ENCODE measurements at regions not wholly inside any gene's neighbourhood (a gene's known extent, or its start where the extent isn't known, plus 50 kb on each side); places are given as distances from the start of the nearest gene placed in this dataset.

DNA sequence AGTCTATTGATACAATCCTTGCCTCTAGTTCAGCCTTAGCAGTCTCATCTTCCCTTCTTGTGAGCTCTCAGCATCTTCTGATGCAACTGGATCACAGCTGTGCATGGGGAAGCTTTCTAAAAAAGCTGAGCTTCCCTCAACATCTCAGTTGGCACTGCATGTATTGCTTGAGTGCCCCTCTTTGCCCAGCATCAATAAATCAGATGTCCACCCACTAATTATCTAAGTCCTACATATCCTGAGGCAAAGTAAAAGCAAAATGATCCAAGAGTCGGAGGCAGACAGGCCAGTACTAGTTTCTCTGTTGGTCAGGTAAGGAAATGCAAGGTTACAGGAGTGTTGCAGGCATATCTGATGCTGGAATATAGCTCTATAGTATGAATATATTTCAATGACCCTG lies 334.5 kb upstream of the NCAM1 start:
- no peak for TF ChIP-seq EZH2 (IDR thresholded peaks at IDR 0.05)
- TF ChIP-seq, protein P1, sequence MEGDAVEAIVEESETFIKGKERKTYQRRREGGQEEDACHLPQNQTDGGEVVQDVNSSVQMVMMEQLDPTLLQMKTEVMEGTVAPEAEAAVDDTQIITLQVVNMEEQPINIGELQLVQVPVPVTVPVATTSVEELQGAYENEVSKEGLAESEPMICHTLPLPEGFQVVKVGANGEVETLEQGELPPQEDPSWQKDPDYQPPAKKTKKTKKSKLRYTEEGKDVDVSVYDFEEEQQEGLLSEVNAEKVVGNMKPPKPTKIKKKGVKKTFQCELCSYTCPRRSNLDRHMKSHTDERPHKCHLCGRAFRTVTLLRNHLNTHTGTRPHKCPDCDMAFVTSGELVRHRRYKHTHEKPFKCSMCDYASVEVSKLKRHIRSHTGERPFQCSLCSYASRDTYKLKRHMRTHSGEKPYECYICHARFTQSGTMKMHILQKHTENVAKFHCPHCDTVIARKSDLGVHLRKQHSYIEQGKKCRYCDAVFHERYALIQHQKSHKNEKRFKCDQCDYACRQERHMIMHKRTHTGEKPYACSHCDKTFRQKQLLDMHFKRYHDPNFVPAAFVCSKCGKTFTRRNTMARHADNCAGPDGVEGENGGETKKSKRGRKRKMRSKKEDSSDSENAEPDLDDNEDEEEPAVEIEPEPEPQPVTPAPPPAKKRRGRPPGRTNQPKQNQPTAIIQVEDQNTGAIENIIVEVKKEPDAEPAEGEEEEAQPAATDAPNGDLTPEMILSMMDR (IDR thresholded peaks at IDR 0.05 in 2 of 3, conservative IDR thresholded peaks at IDR 0.05 in 1 of 3; ENCODE audit: borderline replicate concordance in 1 of 3, insufficient read depth in 1 of 3, low read depth in 2 of 3, low read length in 2 of 3): no peak
- TF ChIP-seq POLR2AphosphoS5 (IDR thresholded peaks at IDR 0.05; ENCODE audit: low read depth, low read length): no peak
- no peak for TF ChIP-seq POLR2A (IDR thresholded peaks at IDR 0.05; ENCODE audit: borderline replicate concordance, extremely low read depth, insufficient read depth, insufficient read length)
- TF ChIP-seq, protein P2, sequence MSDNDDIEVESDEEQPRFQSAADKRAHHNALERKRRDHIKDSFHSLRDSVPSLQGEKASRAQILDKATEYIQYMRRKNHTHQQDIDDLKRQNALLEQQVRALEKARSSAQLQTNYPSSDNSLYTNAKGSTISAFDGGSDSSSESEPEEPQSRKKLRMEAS (IDR thresholded peaks at IDR 0.05): no peak
- no peak for TF ChIP-seq RAD21 (IDR thresholded peaks at IDR 0.05; ENCODE audit: low read depth)

All from HCT116 (cell line).